GM12878 (cell line): ENCODE measurements at regions not wholly inside any gene's neighbourhood (a gene's known extent, or its start where the extent isn't known, plus 50 kb on each side); places are given as distances from the start of the nearest gene placed in this dataset.

Experiments
- BMI1 ChIP-seq: fragments of 450-650 bp; IDR thresholded peaks from 2 replicates; pipeline ENCODE4 v1.6.1; 2016; ENCODE audit warnings: mild to moderate bottlenecking, moderate library complexity, borderline replicate concordance
- CHD4 ChIP-seq: fragments of 200-600 bp; sonication (generic); IDR thresholded peaks from 2 replicates; pipeline ENCODE4 v1.6.1; 2016; ENCODE audit warnings: mild to moderate bottlenecking
- DPF2 ChIP-seq: fragments of 450-650 bp; IDR thresholded peaks from 2 replicates; pipeline ENCODE4 v1.6.1; 2017; ENCODE audit warnings: mild to moderate bottlenecking
- FOXM1 ChIP-seq: IDR thresholded peaks from 2 replicates; pipeline ENCODE4 v1.6.1; 2012; ENCODE audit warnings: low read depth, mild to moderate bottlenecking, inconsistent platforms, low read length, moderate library complexity
- MXI1 ChIP-seq: fragments of 150-350 bp; IDR thresholded peaks from 2 replicates; pipeline ENCODE4 v1.6.1; 2011; ENCODE audit warnings: low read depth, mild to moderate bottlenecking, inconsistent platforms, low read length, improper control_type of control experiment
- MYC ChIP-seq: IDR thresholded peaks from 2 replicates; pipeline ENCODE4 v1.6.1; 2011; ENCODE audit warnings: mild to moderate bottlenecking, low read length, moderate library complexity, inconsistent platforms; ENCODE audit not compliant: insufficient read depth, insufficient replicate concordance, insufficient read length, severe bottlenecking
- NR2F1 ChIP-seq: fragments of 450-650 bp; conservative IDR thresholded peaks from 2 replicates; pipeline ENCODE4 v1.6.1; 2017; ENCODE audit warnings: mild to moderate bottlenecking
- POU2F2 ChIP-seq: IDR thresholded peaks from 3 replicates; pipeline ENCODE4 v1.6.1; 2011; ENCODE audit warnings: low read depth, mild to moderate bottlenecking, low read length, borderline replicate concordance
- SPI1 ChIP-seq: IDR thresholded peaks from 2 replicates; pipeline ENCODE4 v1.6.1; 2011; ENCODE audit warnings: low read depth, mild to moderate bottlenecking, low read length, moderate library complexity, borderline replicate concordance; ENCODE audit not compliant: insufficient read depth
- SREBF2 ChIP-seq: IDR thresholded peaks from 2 replicates; pipeline ENCODE4 v1.6.1; 2012; ENCODE audit warnings: mild to moderate bottlenecking, low read length
- ZBED1 ChIP-seq: IDR thresholded peaks from 2 replicates; pipeline ENCODE4 v1.6.1; 2016; ENCODE audit warnings: borderline replicate concordance
- TF ChIP-seq, protein P1 (sequence below): fragments of 450-650 bp; IDR thresholded peaks from 2 replicates; pipeline ENCODE4 v1.6.1; 2017; ENCODE audit warnings: low read depth, mild to moderate bottlenecking, moderate library complexity
- TF ChIP-seq, protein P2 (sequence below), 3 experiments: IDR thresholded peaks in 2 of 3; conservative IDR thresholded peaks in 1 of 3; 2 replicates each; pipeline ENCODE4 v1.5.1; 2011; ENCODE audit warnings: low read depth in 3 of 3, low read length in 3 of 3, mild to moderate bottlenecking in 3 of 3, control low read depth in 2 of 3, moderate library complexity in 2 of 3, inconsistent platforms in 1 of 3, mixed read lengths in 1 of 3; ENCODE audit not compliant: control insufficient read depth in 2 of 3, insufficient read depth in 1 of 3; ENCODE audit errors: extremely low read depth in 1 of 3
- TF ChIP-seq, protein P3 (sequence below): IDR thresholded peaks from 2 replicates; pipeline ENCODE4 v1.6.1; 2012; ENCODE audit warnings: low read depth, low read length, improper control_type of control experiment
- TF ChIP-seq, protein P4 (sequence below): fragments of 150-350 bp; IDR thresholded peaks from 2 replicates; pipeline ENCODE4 v1.6.1; 2014; ENCODE audit warnings: mild to moderate bottlenecking, low read depth, low read length
- TF ChIP-seq, protein P5 (sequence below): fragments of 450-650 bp; IDR thresholded peaks from 2 replicates; pipeline ENCODE4 v1.6.1; 2017; ENCODE audit warnings: borderline replicate concordance
- TF ChIP-seq, protein P6 (sequence below): fragments of 450-650 bp; IDR thresholded peaks from 2 replicates; pipeline ENCODE4 v1.6.1; 2017; ENCODE audit warnings: mild to moderate bottlenecking, moderate library complexity

DNA sequence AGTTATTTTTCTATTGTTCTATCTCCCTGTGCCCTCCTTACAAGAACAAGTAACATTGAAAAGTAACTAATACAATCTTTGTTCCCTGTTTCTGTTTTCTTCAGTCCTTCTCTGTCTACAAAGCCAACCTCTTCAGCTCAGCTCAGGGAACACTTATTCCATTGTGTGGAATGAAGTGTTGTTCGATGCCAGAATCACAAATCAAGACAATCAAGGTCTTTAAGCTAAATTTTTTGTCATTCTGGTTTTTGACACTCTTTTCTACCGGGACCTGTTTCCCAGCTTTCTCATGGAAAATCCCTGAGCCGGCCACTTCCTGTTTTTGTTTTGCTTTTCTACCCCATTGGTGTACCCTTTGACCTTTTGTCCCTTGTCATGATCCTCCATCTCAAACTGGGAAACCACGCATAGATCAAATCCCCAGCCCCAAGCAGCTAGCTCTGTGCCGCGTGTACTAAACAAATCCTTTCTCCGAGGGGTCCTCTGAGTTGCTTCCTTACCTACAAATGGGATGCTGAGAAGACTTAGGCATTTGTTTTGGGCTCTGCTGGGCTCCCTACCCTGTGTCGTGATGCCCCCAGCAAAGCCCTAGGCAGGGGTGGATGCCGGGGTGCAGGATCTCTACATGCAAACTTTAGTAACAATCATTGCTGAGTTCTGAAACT is 141.8 kb downstream of the TOMM20 start (continued):
- TF ChIP-seq SPI1 (peak; percentile 78), MYC (no peak), NR2F1 (peak; percentile 85), ZBED1 (no peak), CHD4 (no peak), POU2F2 (no peak), SREBF2 (no peak), DPF2 (peak; percentile 30), FOXM1 (no peak), BMI1 (no peak), MXI1 (0 out of 2 replicates have a peak, but pooled peaks have one; percentile 14)
- TF ChIP-seq, protein P1, sequence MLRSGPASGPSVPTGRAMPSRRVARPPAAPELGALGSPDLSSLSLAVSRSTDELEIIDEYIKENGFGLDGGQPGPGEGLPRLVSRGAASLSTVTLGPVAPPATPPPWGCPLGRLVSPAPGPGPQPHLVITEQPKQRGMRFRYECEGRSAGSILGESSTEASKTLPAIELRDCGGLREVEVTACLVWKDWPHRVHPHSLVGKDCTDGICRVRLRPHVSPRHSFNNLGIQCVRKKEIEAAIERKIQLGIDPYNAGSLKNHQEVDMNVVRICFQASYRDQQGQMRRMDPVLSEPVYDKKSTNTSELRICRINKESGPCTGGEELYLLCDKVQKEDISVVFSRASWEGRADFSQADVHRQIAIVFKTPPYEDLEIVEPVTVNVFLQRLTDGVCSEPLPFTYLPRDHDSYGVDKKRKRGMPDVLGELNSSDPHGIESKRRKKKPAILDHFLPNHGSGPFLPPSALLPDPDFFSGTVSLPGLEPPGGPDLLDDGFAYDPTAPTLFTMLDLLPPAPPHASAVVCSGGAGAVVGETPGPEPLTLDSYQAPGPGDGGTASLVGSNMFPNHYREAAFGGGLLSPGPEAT: peak; percentile 53
- TF ChIP-seq, protein P2, sequence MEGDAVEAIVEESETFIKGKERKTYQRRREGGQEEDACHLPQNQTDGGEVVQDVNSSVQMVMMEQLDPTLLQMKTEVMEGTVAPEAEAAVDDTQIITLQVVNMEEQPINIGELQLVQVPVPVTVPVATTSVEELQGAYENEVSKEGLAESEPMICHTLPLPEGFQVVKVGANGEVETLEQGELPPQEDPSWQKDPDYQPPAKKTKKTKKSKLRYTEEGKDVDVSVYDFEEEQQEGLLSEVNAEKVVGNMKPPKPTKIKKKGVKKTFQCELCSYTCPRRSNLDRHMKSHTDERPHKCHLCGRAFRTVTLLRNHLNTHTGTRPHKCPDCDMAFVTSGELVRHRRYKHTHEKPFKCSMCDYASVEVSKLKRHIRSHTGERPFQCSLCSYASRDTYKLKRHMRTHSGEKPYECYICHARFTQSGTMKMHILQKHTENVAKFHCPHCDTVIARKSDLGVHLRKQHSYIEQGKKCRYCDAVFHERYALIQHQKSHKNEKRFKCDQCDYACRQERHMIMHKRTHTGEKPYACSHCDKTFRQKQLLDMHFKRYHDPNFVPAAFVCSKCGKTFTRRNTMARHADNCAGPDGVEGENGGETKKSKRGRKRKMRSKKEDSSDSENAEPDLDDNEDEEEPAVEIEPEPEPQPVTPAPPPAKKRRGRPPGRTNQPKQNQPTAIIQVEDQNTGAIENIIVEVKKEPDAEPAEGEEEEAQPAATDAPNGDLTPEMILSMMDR (IDR thresholded peaks at IDR 0.05 in 2 of 3, conservative IDR thresholded peaks at IDR 0.05 in 1 of 3; ENCODE audit: control insufficient read depth in 2 of 3, extremely low read depth in 1 of 3, insufficient read depth in 1 of 3, low read depth in 3 of 3, low read length in 3 of 3): no peak
- TF ChIP-seq, protein P3, sequence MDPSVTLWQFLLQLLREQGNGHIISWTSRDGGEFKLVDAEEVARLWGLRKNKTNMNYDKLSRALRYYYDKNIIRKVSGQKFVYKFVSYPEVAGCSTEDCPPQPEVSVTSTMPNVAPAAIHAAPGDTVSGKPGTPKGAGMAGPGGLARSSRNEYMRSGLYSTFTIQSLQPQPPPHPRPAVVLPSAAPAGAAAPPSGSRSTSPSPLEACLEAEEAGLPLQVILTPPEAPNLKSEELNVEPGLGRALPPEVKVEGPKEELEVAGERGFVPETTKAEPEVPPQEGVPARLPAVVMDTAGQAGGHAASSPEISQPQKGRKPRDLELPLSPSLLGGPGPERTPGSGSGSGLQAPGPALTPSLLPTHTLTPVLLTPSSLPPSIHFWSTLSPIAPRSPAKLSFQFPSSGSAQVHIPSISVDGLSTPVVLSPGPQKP: no peak
- TF ChIP-seq, protein P4, sequence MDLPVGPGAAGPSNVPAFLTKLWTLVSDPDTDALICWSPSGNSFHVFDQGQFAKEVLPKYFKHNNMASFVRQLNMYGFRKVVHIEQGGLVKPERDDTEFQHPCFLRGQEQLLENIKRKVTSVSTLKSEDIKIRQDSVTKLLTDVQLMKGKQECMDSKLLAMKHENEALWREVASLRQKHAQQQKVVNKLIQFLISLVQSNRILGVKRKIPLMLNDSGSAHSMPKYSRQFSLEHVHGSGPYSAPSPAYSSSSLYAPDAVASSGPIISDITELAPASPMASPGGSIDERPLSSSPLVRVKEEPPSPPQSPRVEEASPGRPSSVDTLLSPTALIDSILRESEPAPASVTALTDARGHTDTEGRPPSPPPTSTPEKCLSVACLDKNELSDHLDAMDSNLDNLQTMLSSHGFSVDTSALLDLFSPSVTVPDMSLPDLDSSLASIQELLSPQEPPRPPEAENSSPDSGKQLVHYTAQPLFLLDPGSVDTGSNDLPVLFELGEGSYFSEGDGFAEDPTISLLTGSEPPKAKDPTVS: no peak
- TF ChIP-seq, protein P5, sequence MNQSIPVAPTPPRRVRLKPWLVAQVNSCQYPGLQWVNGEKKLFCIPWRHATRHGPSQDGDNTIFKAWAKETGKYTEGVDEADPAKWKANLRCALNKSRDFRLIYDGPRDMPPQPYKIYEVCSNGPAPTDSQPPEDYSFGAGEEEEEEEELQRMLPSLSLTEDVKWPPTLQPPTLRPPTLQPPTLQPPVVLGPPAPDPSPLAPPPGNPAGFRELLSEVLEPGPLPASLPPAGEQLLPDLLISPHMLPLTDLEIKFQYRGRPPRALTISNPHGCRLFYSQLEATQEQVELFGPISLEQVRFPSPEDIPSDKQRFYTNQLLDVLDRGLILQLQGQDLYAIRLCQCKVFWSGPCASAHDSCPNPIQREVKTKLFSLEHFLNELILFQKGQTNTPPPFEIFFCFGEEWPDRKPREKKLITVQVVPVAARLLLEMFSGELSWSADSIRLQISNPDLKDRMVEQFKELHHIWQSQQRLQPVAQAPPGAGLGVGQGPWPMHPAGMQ: no peak
- TF ChIP-seq, protein P6, sequence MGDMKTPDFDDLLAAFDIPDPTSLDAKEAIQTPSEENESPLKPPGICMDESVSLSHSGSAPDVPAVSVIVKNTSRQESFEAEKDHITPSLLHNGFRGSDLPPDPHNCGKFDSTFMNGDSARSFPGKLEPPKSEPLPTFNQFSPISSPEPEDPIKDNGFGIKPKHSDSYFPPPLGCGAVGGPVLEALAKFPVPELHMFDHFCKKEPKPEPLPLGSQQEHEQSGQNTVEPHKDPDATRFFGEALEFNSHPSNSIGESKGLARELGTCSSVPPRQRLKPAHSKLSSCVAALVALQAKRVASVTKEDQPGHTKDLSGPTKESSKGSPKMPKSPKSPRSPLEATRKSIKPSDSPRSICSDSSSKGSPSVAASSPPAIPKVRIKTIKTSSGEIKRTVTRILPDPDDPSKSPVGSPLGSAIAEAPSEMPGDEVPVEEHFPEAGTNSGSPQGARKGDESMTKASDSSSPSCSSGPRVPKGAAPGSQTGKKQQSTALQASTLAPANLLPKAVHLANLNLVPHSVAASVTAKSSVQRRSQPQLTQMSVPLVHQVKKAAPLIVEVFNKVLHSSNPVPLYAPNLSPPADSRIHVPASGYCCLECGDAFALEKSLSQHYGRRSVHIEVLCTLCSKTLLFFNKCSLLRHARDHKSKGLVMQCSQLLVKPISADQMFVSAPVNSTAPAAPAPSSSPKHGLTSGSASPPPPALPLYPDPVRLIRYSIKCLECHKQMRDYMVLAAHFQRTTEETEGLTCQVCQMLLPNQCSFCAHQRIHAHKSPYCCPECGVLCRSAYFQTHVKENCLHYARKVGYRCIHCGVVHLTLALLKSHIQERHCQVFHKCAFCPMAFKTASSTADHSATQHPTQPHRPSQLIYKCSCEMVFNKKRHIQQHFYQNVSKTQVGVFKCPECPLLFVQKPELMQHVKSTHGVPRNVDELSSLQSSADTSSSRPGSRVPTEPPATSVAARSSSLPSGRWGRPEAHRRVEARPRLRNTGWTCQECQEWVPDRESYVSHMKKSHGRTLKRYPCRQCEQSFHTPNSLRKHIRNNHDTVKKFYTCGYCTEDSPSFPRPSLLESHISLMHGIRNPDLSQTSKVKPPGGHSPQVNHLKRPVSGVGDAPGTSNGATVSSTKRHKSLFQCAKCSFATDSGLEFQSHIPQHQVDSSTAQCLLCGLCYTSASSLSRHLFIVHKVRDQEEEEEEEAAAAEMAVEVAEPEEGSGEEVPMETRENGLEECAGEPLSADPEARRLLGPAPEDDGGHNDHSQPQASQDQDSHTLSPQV: 0 out of 2 replicates have a peak, but pooled peaks have one; percentile 23
